ENCODE measurements at regions not wholly inside any gene's neighbourhood (a gene's known extent, or its start where the extent isn't known, plus 50 kb on each side); places are given as distances from the start of the nearest gene placed in this dataset.

- no peak for DNase-seq (ENCODE audit: low read depth)
- no peak overlapping the region for H3K4me3 ChIP-seq (ENCODE audit: low read depth, low read length)
- TF ChIP-seq CTCF (IDR thresholded peaks at IDR 0.05; ENCODE audit: insufficient read depth, low read depth, low read length): no peak
Measured at GRCh38 chr3:57003676-57004075, 56.8 kb upstream of the SPATA12 start.

GRCh38 chr3:57001356-57001755 is 59.1 kb upstream of the SPATA12 start:
- no peak for DNase-seq (ENCODE audit: low read depth)
- H3K4me3 ChIP-seq (ENCODE audit: low read depth, low read length): no peak overlapping the region
- no peak for TF ChIP-seq CTCF (IDR thresholded peaks at IDR 0.05; ENCODE audit: insufficient read depth, low read depth, low read length)

GRCh38 chr3:57000012-57000411 is 60.5 kb upstream of the SPATA12 start:
- no peak for TF ChIP-seq CTCF (IDR thresholded peaks at IDR 0.05; ENCODE audit: insufficient read depth, low read depth, low read length)
- DNase-seq (ENCODE audit: low read depth): no peak
- H3K4me3 ChIP-seq (ENCODE audit: low read depth, low read length): no peak overlapping the region

GRCh38 chr3:56999547-56999946 is 60.9 kb upstream of the SPATA12 start:
- no peak for TF ChIP-seq CTCF (IDR thresholded peaks at IDR 0.05; ENCODE audit: insufficient read depth, low read depth, low read length)
- no peak for DNase-seq (ENCODE audit: low read depth)
- no peak overlapping the region for H3K4me3 ChIP-seq (ENCODE audit: low read depth, low read length)

- DNase-seq (ENCODE audit: low read depth): no peak
- H3K4me3 ChIP-seq (ENCODE audit: low read depth, low read length): no peak overlapping the region
- no peak for TF ChIP-seq CTCF (IDR thresholded peaks at IDR 0.05; ENCODE audit: insufficient read depth, low read depth, low read length)
Measured at GRCh38 chr3:56998076-56998529, 62.4 kb upstream of the SPATA12 start.

GRCh38 chr3:56997675-56998074 is 62.8 kb upstream of the SPATA12 start:
- no peak overlapping the region for H3K4me3 ChIP-seq (ENCODE audit: low read depth, low read length)
- peak; percentile 92 for DNase-seq (ENCODE audit: low read depth)
- no peak for TF ChIP-seq CTCF (IDR thresholded peaks at IDR 0.05; ENCODE audit: insufficient read depth, low read depth, low read length)

- DNase-seq (ENCODE audit: low read depth): no peak
- no peak for TF ChIP-seq CTCF (IDR thresholded peaks at IDR 0.05; ENCODE audit: insufficient read depth, low read depth, low read length)
- no peak overlapping the region for H3K4me3 ChIP-seq (ENCODE audit: low read depth, low read length)
Measured at GRCh38 chr3:56997041-56997440, 63.4 kb upstream of the SPATA12 start.
